ENCODE measurements at regions not wholly inside any gene's neighbourhood (a gene's known extent, or its start where the extent isn't known, plus 50 kb on each side); places are given as distances from the start of the nearest gene placed in this dataset.

- TF ChIP-seq EP300 (IDR thresholded peaks at IDR 0.05) (no peak), CTCF (IDR thresholded peaks at IDR 0.05) (no peak), POLR2A (IDR thresholded peaks at IDR 0.05) (no peak)
These were observed 157.0 kb downstream of the C9orf152 start for GRCh38 chr9:110050925-110051355.
